Osteoblast (primary cell): ENCODE measurements at regions not wholly inside any gene's neighbourhood (a gene's known extent, or its start where the extent isn't known, plus 50 kb on each side); places are given as distances from the start of the nearest gene placed in this dataset.

Source experiments
- DNase-seq: peaks from one replicate; pipeline ENCODE4 v3.0.0; 2011; ENCODE audit warnings: low spot score, mixed read lengths; ENCODE audit not compliant: insufficient read length; ENCODE audit errors: missing footprints
- H2AFZ ChIP-seq: 2 replicates; pipeline ENCODE4 v1.6.0; 2011; ENCODE audit warnings: mild to moderate bottlenecking, low read length
- H3K27ac ChIP-seq: 2 replicates; pipeline ENCODE4 v1.5.1; 2011; ENCODE audit warnings: mild to moderate bottlenecking, low read depth, low read length, moderate library complexity
- H3K27me3 ChIP-seq: 2 replicates; pipeline ENCODE4 v1.6.0; 2012; ENCODE audit warnings: mild to moderate bottlenecking, control low read depth, inconsistent platforms, low read length, moderate library complexity; ENCODE audit not compliant: insufficient read depth
- H3K36me3 ChIP-seq: 2 replicates; pipeline ENCODE4 v1.5.1; 2011; ENCODE audit warnings: mild to moderate bottlenecking, low read length, control low read depth, moderate library complexity; ENCODE audit not compliant: insufficient read depth
- H3K4me1 ChIP-seq: 2 replicates; pipeline ENCODE4 v1.5.1; 2011; ENCODE audit warnings: mild to moderate bottlenecking, low read length, control low read depth, moderate library complexity; ENCODE audit not compliant: insufficient read depth
- H3K4me2 ChIP-seq: 2 replicates; pipeline ENCODE4 v1.6.0; 2011; ENCODE audit warnings: mild to moderate bottlenecking, low read length; ENCODE audit not compliant: insufficient read depth
- H3K4me3 ChIP-seq: fragments of 200-600 bp; sonication (generic); 3 replicates; pipeline ENCODE4 v1.5.1; 2012; ENCODE audit warnings: mild to moderate bottlenecking, low read length, inconsistent platforms; ENCODE audit not compliant: insufficient read depth
- H3K79me2 ChIP-seq: 2 replicates; pipeline ENCODE4 v1.6.0; 2012; ENCODE audit warnings: mild to moderate bottlenecking, low read length, control low read depth, inconsistent platforms; ENCODE audit not compliant: insufficient read depth
- H3K9me3 ChIP-seq: 2 replicates; pipeline ENCODE4 v1.5.1; 2011; ENCODE audit warnings: low read depth, low read length, control low read depth
- H4K20me1 ChIP-seq: 2 replicates; pipeline ENCODE4 v1.6.0; 2012; ENCODE audit warnings: mild to moderate bottlenecking, low read length, control low read depth; ENCODE audit not compliant: insufficient read depth
- TF ChIP-seq, protein P1 (sequence below): IDR thresholded peaks from 2 replicates; pipeline ENCODE4 v1.5.1; 2011; ENCODE audit warnings: mild to moderate bottlenecking, low read depth, low read length, moderate library complexity; ENCODE audit errors: extremely low read depth

DNA sequence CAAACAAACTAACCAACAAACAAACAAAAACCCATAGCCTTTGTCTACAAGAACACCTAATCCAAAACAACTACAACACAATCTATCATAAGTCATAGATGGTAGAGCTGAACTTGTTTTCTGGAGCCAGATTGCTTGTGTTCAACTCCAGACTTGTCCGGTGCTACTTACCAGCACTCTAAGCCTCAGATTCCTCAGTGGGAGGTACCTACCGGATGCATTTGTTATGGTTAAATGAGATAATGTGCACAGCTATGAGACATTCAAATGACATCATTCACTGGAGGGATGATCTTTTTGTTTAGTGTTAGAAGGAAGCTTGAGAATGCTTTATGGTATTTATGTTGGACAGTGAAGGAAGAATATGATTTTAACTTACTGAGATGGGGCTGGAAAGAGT lies 592.9 kb upstream of the C9orf72 start:
- Histone ChIP-seq H3K4me1 (no peaks in the 10 kb centered on the region), H3K27me3 (no peaks in the 10 kb centered on the region), H3K79me2 (no peaks in the 10 kb centered on the region), H3K4me3 (no peak overlapping the region), H3K27ac (no peak overlapping the region), H4K20me1 (no peaks in the 10 kb centered on the region), H3K4me2 (no peak overlapping the region), H3K9me3 (no peaks in the 10 kb centered on the region), H2AFZ (no peak overlapping the region), H3K36me3 (no peaks in the 10 kb centered on the region)
- DNase-seq, result no peak
- TF ChIP-seq, protein P1, sequence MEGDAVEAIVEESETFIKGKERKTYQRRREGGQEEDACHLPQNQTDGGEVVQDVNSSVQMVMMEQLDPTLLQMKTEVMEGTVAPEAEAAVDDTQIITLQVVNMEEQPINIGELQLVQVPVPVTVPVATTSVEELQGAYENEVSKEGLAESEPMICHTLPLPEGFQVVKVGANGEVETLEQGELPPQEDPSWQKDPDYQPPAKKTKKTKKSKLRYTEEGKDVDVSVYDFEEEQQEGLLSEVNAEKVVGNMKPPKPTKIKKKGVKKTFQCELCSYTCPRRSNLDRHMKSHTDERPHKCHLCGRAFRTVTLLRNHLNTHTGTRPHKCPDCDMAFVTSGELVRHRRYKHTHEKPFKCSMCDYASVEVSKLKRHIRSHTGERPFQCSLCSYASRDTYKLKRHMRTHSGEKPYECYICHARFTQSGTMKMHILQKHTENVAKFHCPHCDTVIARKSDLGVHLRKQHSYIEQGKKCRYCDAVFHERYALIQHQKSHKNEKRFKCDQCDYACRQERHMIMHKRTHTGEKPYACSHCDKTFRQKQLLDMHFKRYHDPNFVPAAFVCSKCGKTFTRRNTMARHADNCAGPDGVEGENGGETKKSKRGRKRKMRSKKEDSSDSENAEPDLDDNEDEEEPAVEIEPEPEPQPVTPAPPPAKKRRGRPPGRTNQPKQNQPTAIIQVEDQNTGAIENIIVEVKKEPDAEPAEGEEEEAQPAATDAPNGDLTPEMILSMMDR, result no peak

DNA sequence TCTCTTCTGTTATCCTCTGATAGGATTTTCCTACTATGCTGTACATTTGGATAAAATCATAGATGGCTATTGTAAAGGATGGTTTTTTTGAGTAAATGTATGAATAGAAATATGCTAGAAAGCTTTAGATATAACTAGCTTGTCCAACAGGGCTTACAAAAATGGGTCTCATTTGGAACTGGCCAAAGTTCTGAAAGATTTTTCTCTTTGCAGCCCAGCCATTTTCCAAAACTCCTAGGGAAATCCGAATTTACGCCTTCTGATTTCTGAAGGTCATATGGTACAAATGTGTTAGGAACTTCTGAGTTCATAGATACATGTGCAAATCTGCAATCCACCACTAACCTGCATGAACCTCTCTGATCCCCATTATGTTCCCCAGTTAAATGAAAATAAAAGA lies 603.9 kb upstream of the C9orf72 start:
- no peaks in the 10 kb centered on the region for H3K27me3 ChIP-seq
- no peak overlapping the region for H3K27ac ChIP-seq
- no peaks in the 10 kb centered on the region for H3K9me3 ChIP-seq
- TF ChIP-seq, protein P1, result no peak
- H3K4me2 ChIP-seq, result no peak overlapping the region
- H4K20me1 ChIP-seq, result no peaks in the 10 kb centered on the region
- no peaks in the 10 kb centered on the region for H3K36me3 ChIP-seq
- no peak overlapping the region for H2AFZ ChIP-seq
- H3K79me2 ChIP-seq, result no peaks in the 10 kb centered on the region
- H3K4me3 ChIP-seq, result no peak overlapping the region
- H3K4me1 ChIP-seq, result no peaks in the 10 kb centered on the region
- no peak for DNase-seq

DNA sequence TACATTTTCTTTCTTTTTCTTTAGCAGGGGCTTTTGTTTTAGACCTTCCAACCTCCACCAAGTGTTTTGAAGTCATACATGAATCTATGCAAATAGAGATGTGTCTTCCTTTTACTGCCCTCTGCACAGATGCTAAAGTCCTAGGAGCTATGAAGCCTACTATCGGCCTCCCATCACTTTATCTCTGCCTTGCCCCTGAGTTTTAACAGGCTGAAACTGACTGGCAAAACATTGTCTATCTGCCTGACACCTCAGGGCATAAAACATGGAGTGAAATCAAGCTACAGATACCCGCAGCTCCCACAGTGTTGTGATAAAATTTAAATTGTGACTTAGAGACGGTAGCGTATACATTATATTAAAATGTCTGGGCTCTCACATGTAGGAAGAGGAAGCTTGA lies 604.6 kb upstream of the C9orf72 start:
- Histone ChIP-seq H3K79me2 (no peaks in the 10 kb centered on the region), H3K27ac (no peak overlapping the region), H3K4me1 (no peaks in the 10 kb centered on the region), H3K4me3 (no peak overlapping the region), H3K4me2 (no peak overlapping the region), H3K27me3 (no peaks in the 10 kb centered on the region), H4K20me1 (no peaks in the 10 kb centered on the region), H2AFZ (no peak overlapping the region), H3K36me3 (no peaks in the 10 kb centered on the region), H3K9me3 (no peaks in the 10 kb centered on the region)
- TF ChIP-seq, protein P1, result no peak
- no peak for DNase-seq

DNA sequence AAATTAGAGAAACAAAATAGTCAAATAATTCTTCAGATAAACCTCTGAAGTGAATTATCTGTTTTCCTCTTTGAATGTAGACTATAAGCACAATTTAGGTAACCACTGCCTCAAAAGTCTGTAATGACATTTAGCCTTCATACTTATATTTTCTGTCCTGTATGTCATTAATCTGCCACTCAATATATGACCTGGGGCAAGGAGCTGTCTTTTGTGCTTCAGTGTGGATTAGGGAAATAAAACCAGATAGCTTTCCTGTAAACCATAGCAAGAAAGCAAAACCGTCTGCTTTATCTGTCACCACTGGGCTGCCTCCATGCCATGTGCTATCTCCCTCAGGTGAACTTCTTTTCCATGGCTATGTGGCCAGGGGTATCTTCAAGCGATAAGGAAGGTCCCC lies 606.6 kb upstream of the C9orf72 start:
- Histone ChIP-seq H3K4me3 (no peak overlapping the region), H2AFZ (no peak overlapping the region), H3K27me3 (no peaks in the 10 kb centered on the region), H3K4me1 (no peaks in the 10 kb centered on the region), H4K20me1 (no peaks in the 10 kb centered on the region), H3K79me2 (no peaks in the 10 kb centered on the region), H3K4me2 (no peak overlapping the region), H3K27ac (no peak overlapping the region), H3K9me3 (no peaks in the 10 kb centered on the region), H3K36me3 (no peaks in the 10 kb centered on the region)
- DNase-seq, result no peak
- TF ChIP-seq, protein P1, result no peak
